K562 (cell line): ENCODE measurements at regions not wholly inside any gene's neighbourhood (a gene's known extent, or its start where the extent isn't known, plus 50 kb on each side); places are given as distances from the start of the nearest gene placed in this dataset.

Experiments used
- ATAC-seq: fragments of 200-7000 bp; cut with Tn5 transposase; 3 replicates; pipeline ENCODE4 v1.9.1; 2020; ENCODE audit warnings: moderate library complexity
- BruUV-seq: library from RNA; stranded (reverse); fragments of 400-500 nt; replicated peaks from 2 replicates; lab custom pipeline; 2021; lab: Mats Ljungman, UMichigan
- CTCF ChIA-PET: fragments of 300-600 bp; formaldehyde crosslinking; extraction: SDS; loops from one replicate; lab custom pipeline; 2021; ENCODE audit warnings: low intra/inter-chr PET ratio; lab: Yijun Ruan, JAX
- POLR2A ChIA-PET: fragments of 300-600, 350-650 bp; sonication (Branson Sonifier 250); formaldehyde crosslinking; extraction: SDS; loops from one replicate; lab custom pipeline; 2021; ENCODE audit warnings: antibody characterized with exemption, inconsistent platforms; lab: Yijun Ruan, JAX
- DNase-seq, 4 experiments: peaks; one replicate each; pipeline versions ENCODE4 v3.0.0 to v3.0.0-alpha.2; 2011 to 2018; ENCODE audit warnings: low spot score in 3 of 4, mixed read lengths in 3 of 4; ENCODE audit errors: extremely low read depth in 1 of 4
- FAIRE-seq: peaks from 2 replicates; lab custom pipeline; 2011; peaks lifted over from hg19 to GRCh38; lab: Jason Lieb, UNC
- H2AFZ ChIP-seq: 2 replicates; pipeline ENCODE4 v1.6.0; 2011; ENCODE audit warnings: low read depth, low read length, control low read depth, inconsistent platforms
- H3K27ac ChIP-seq: fragments of 200-600 bp; 3 replicates; pipeline ENCODE4 v1.8.0; 2011; ENCODE audit warnings: low read depth, mild to moderate bottlenecking, control low read depth, inconsistent platforms, low read length, moderate library complexity, mixed read lengths; ENCODE audit errors: extremely low read depth
- H3K27me3 ChIP-seq, 2 experiments: fragments of 300-600 bp in 1 of 2; 2 replicates in 1 of 2; 3 replicates in 1 of 2; pipeline versions ENCODE4 v1.6.0 to v1.8.0; 2011; ENCODE audit warnings: inconsistent platforms in 2 of 2, low read length in 2 of 2, mild to moderate bottlenecking in 1 of 2, mixed read lengths in 1 of 2, moderate library complexity in 1 of 2; ENCODE audit not compliant: control insufficient read depth in 2 of 2, insufficient read depth in 2 of 2
- H3K36me3 ChIP-seq: fragments of 300-600 bp; 3 replicates; pipeline ENCODE4 v1.8.0; 2011; ENCODE audit warnings: mild to moderate bottlenecking, low read length, inconsistent platforms; ENCODE audit not compliant: control insufficient read depth, insufficient read depth
- H3K4me1 ChIP-seq, 2 experiments: fragments of 200-600 bp in 1 of 2; replicated peaks in 1 of 2; 2 replicates in 1 of 2; 3 replicates in 1 of 2; pipeline versions ENCODE4 v1.5.1 to v1.8.0; 2011; ENCODE audit warnings: inconsistent platforms in 2 of 2, low read length in 2 of 2, mild to moderate bottlenecking in 1 of 2, mixed read lengths in 1 of 2, moderate library complexity in 1 of 2; ENCODE audit not compliant: control insufficient read depth in 2 of 2, insufficient read depth in 2 of 2
- H3K4me2 ChIP-seq: 2 replicates; pipeline ENCODE4 v1.6.1; 2011; ENCODE audit warnings: low read length, control low read depth, inconsistent platforms, mixed read lengths; ENCODE audit not compliant: insufficient read depth
- H3K4me3 ChIP-seq: fragments of 200-600 bp; sonication (generic), shearing (Covaris generic); 2 replicates; pipeline ENCODE4 v1.5.1; 2016; ENCODE audit warnings: control low read depth, inconsistent platforms
- H3K79me2 ChIP-seq: fragments of 200-600 bp; 3 replicates; pipeline ENCODE4 v1.8.0; 2011; ENCODE audit warnings: low read length, inconsistent platforms; ENCODE audit not compliant: control insufficient read depth, insufficient read depth
- H3K9ac ChIP-seq, 2 experiments: 2 replicates each; pipeline versions ENCODE4 v1.6.0 to v1.6.1; 2011; ENCODE audit warnings: low read depth in 2 of 2, low read length in 2 of 2, control low read depth in 1 of 2, inconsistent platforms in 1 of 2, mild to moderate bottlenecking in 1 of 2, mixed read lengths in 1 of 2; ENCODE audit not compliant: insufficient read depth in 1 of 2
- H3K9me1 ChIP-seq: one replicate; pipeline ENCODE4 v1.6.0; 2011; ENCODE audit warnings: inconsistent platforms, mild to moderate bottlenecking, low read length, moderate library complexity; ENCODE audit not compliant: control insufficient read depth, insufficient read depth
- H3K9me3 ChIP-seq: replicated peaks from 2 replicates; pipeline ENCODE4 v1.5.1; 2011; ENCODE audit warnings: low read depth, low read length, inconsistent platforms; ENCODE audit not compliant: control insufficient read depth, insufficient read depth
- H4K20me1 ChIP-seq: replicated peaks from 2 replicates; pipeline ENCODE4 v1.6.1; 2011; ENCODE audit warnings: low read length, inconsistent platforms, mixed read lengths; ENCODE audit not compliant: control insufficient read depth, insufficient read depth
- CHAMP1 ChIP-seq: fragments of 450-650 bp; IDR thresholded peaks from 2 replicates; pipeline ENCODE4 v1.6.1; 2016; ENCODE audit warnings: mild to moderate bottlenecking
- ETV5 ChIP-seq: sonication (generic); formaldehyde crosslinking; IDR thresholded peaks from 2 replicates; pipeline ENCODE4 v1.4.0; 2020; ENCODE audit warnings: low read depth, mild to moderate bottlenecking, missing genetic modification reagents
- HCFC1 ChIP-seq: IDR thresholded peaks from 2 replicates; pipeline ENCODE4 v1.6.1; 2012; ENCODE audit warnings: low read depth, low read length, improper control_type of control experiment
- NRF1 ChIP-seq, 2 experiments: fragments of 450-650 bp; IDR thresholded peaks in 1 of 2; conservative IDR thresholded peaks in 1 of 2; 2 replicates each; pipeline ENCODE4 v1.6.1; 2014; ENCODE audit warnings: mild to moderate bottlenecking in 2 of 2
- RFX7 ChIP-seq: fragments of 250-450 bp; sonication (Bioruptor Pico); IDR thresholded peaks from 2 replicates; pipeline ENCODE4 v1.5.1; 2021; ENCODE audit warnings: mild to moderate bottlenecking
- ZNF146 ChIP-seq: IDR thresholded peaks from one replicate; pipeline ENCODE4 v1.6.1; 2018; ENCODE audit warnings: missing compliant biosample characterization; ENCODE audit not compliant: unreplicated experiment
- WGBS: fragments of 100-300 bp; shearing (Covaris generic); methylation state at CpG from one replicate; pipeline ENCODE4 v1.1.6; 2016; ENCODE audit warnings: low coverage, mixed read lengths; ENCODE audit not compliant: insufficient coverage; ENCODE audit errors: missing lambda C conversion rate; 5-methylcytosine and 5-hydroxymethylcytosine counted together
- in situ Hi-C: fragments of 300-500 bp; cut with MboI; formaldehyde crosslinking; loops from 4 replicates; pipeline ENCODE4 v1.15.0; 2018; ENCODE audit warnings: inconsistent platforms, mixed read lengths
- intact Hi-C: fragments of 100-400 bp; cut with micrococcal nuclease; formaldehyde crosslinking; loops from 2 replicates; pipeline ENCODE4 v1.14.2; 2022

DNA sequence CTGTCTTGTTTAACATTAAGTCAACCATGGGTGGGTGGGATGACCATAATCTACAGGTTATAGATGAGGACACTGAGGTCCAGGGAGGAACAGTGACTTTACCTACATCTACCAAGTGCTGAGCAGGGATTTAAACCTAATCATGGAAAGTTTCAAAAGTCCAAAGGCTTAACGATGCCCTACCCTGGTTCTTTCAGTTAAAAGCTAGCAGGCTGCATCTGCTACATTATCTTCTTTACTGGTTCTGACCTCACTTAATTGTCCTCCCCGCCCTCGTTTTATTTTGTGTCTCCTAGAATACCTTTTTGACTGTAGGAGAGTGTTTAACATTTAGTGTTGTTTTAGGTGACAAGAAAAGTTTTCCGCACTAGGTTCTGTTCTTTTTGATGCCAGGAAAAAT is 735.2 kb downstream of the TLR4 start:
- Histone ChIP-seq H3K36me3 (no peaks in the 10 kb centered on the region), H3K79me2 (no peaks in the 10 kb centered on the region), H2AFZ (no peak overlapping the region), H3K27me3 (no peaks in the 10 kb centered on the region), H4K20me1 (no peaks in the 10 kb centered on the region), H3K4me1 (no peaks in the 10 kb centered on the region), H3K9ac (no peak overlapping the region), H3K9me3 (no peaks in the 10 kb centered on the region), H3K9me1 (no peaks in the 10 kb centered on the region), H3K4me3 (no peak overlapping the region), H3K27ac (no peak overlapping the region), H3K4me2 (no peak overlapping the region)
- TF ChIP-seq CHAMP1: no peak
- TF ChIP-seq HCFC1: no peak
- no peak for TF ChIP-seq ETV5 (CRISPR knock-in tag)
- no peak for TF ChIP-seq RFX7 (CRISPR knock-in tag)
- TF ChIP-seq ZNF146: no peak
- TF ChIP-seq NRF1 (conservative IDR thresholded peaks at IDR 0.05 in 1 of 2, IDR thresholded peaks at IDR 0.05 in 1 of 2): no peak
- ATAC-seq (no peak), DNase-seq (no peak), FAIRE-seq (no peak)
- BruUV-seq: no TSS peak
- intact Hi-C loops: no loop called here
- WGBS: 3% methylated on average over 4 of the region's 4 CpGs
- in situ Hi-C loops: no loop called here
- POLR2A ChIA-PET: no interaction called here
- CTCF ChIA-PET: no interaction called here
